HFFc6 (cell line): ENCODE measurements at regions not wholly inside any gene's neighbourhood (a gene's known extent, or its start where the extent isn't known, plus 50 kb on each side); places are given as distances from the start of the nearest gene placed in this dataset.

Experiments
- DNase-seq: peaks from one replicate; pipeline ENCODE4 v3.0.0-alpha.2; 2018
- H3K27ac Mint-ChIP-seq: 2 replicates; pipeline ENCODE4 v1.8.0; 2020; ENCODE audit warnings: mild to moderate bottlenecking, mixed read lengths
- H3K27me3 Mint-ChIP-seq: 2 replicates; pipeline ENCODE4 v1.8.0; 2021; ENCODE audit warnings: mild to moderate bottlenecking, moderate library complexity, mixed read lengths; ENCODE audit not compliant: insufficient read depth
- H3K36me3 Mint-ChIP-seq: 2 replicates; pipeline ENCODE4 v1.8.0; 2021; ENCODE audit warnings: low read depth, mixed read lengths
- H3K4me1 Mint-ChIP-seq: 2 replicates; pipeline ENCODE4 v1.8.0; 2020; ENCODE audit warnings: low read depth, mixed read lengths
- H3K4me3 Mint-ChIP-seq: 2 replicates; pipeline ENCODE4 v1.8.0; 2020; ENCODE audit warnings: mild to moderate bottlenecking, moderate library complexity, mixed read lengths
- H3K9me3 Mint-ChIP-seq: 2 replicates; pipeline ENCODE4 v1.8.0; 2020; ENCODE audit warnings: mild to moderate bottlenecking, mixed read lengths
- CTCF ChIP-seq: fragments of 200-600 bp; sonication (generic); IDR thresholded peaks from 2 replicates; pipeline ENCODE4 v1.5.0; 2021; ENCODE audit warnings: antibody characterized with exemption, mild to moderate bottlenecking

- no peaks in the 10 kb centered on the region for H3K36me3 Mint-ChIP-seq
- no peak for DNase-seq
- H3K4me1 Mint-ChIP-seq: peaks cover 25% of the 10 kb centered on the region
- TF ChIP-seq CTCF: no peak
- H3K27me3 Mint-ChIP-seq: no peaks in the 10 kb centered on the region; the same call in 1 of the 2 replicates
- H3K27ac Mint-ChIP-seq: no peak overlapping the region
- H3K4me3 Mint-ChIP-seq: no peak overlapping the region
- H3K9me3 Mint-ChIP-seq: no peaks in the 10 kb centered on the region
Observed at GRCh38 chr11:106426696-106427095, 349.2 kb downstream of the AASDHPPT start.

GRCh38 chr11:106427736-106428135, 350.3 kb downstream of the AASDHPPT start:
- no peaks in the 10 kb centered on the region; the same call in 1 of the 2 replicates for H3K27me3 Mint-ChIP-seq
- no peak overlapping the region for H3K27ac Mint-ChIP-seq
- no peak overlapping the region for H3K4me3 Mint-ChIP-seq
- no peak for TF ChIP-seq CTCF
- H3K4me1 Mint-ChIP-seq: peaks cover 21% of the 10 kb centered on the region
- no peaks in the 10 kb centered on the region for H3K9me3 Mint-ChIP-seq
- no peaks in the 10 kb centered on the region for H3K36me3 Mint-ChIP-seq
- DNase-seq: no peak

GRCh38 chr11:106442032-106442431, 364.6 kb downstream of the AASDHPPT start:
- H3K27me3 Mint-ChIP-seq: no peaks in the 10 kb centered on the region
- no peak for DNase-seq
- peaks cover 23% of the 10 kb centered on the region for H3K4me1 Mint-ChIP-seq
- no peak for TF ChIP-seq CTCF
- H3K9me3 Mint-ChIP-seq: no peaks in the 10 kb centered on the region
- no peak overlapping the region for H3K4me3 Mint-ChIP-seq
- H3K36me3 Mint-ChIP-seq: no peaks in the 10 kb centered on the region
- no peak overlapping the region for H3K27ac Mint-ChIP-seq

GRCh38 chr11:106446302-106446701, 368.8 kb downstream of the AASDHPPT start:
- Mint-ChIP-seq H3K4me3 (no peak overlapping the region), H3K27ac (no peak overlapping the region), H3K36me3 (no peaks in the 10 kb centered on the region), H3K27me3 (no peaks in the 10 kb centered on the region; the same call in 1 of the 2 replicates), H3K9me3 (no peaks in the 10 kb centered on the region), H3K4me1 (peaks cover 30% of the 10 kb centered on the region)
- DNase-seq: no peak
- no peak for TF ChIP-seq CTCF

- DNase-seq: no peak
- H3K27ac Mint-ChIP-seq: no peak overlapping the region
- H3K27me3 Mint-ChIP-seq: no peaks in the 10 kb centered on the region; the same call in 1 of the 2 replicates
- no peak for TF ChIP-seq CTCF
- peaks cover 24% of the 10 kb centered on the region for H3K4me1 Mint-ChIP-seq
- H3K4me3 Mint-ChIP-seq: no peak overlapping the region
- no peaks in the 10 kb centered on the region for H3K36me3 Mint-ChIP-seq
- H3K9me3 Mint-ChIP-seq: no peaks in the 10 kb centered on the region
Observed at GRCh38 chr11:106446955-106447354, 369.5 kb downstream of the AASDHPPT start.

- H3K4me3 Mint-ChIP-seq: no peak overlapping the region
- peak; percentile 14 for DNase-seq
- H3K27me3 Mint-ChIP-seq: no peaks in the 10 kb centered on the region; the same call in none of the 2 replicates
- no peaks in the 10 kb centered on the region for H3K9me3 Mint-ChIP-seq
- no peaks in the 10 kb centered on the region for H3K36me3 Mint-ChIP-seq
- no peak for TF ChIP-seq CTCF
- H3K27ac Mint-ChIP-seq: no peak overlapping the region
- peaks cover 16% of the 10 kb centered on the region for H3K4me1 Mint-ChIP-seq
Observed at GRCh38 chr11:106447631-106448191, 370.2 kb downstream of the AASDHPPT start.
